K562 (cell line): ENCODE measurements at regions not wholly inside any gene's neighbourhood (a gene's known extent, or its start where the extent isn't known, plus 50 kb on each side); places are given as distances from the start of the nearest gene placed in this dataset.
A peak's percentile ranks its signal among the peaks of the same experiment; 100 is the strongest.

ENCODE experiments used
- C11orf30 ChIP-seq: fragments of 450-650 bp; IDR thresholded peaks from 2 replicates; pipeline ENCODE4 v1.6.1; 2016; ENCODE audit warnings: low read depth, mild to moderate bottlenecking
- JUND ChIP-seq, 2 experiments: IDR thresholded peaks; 2 replicates in 1 of 2; 3 replicates in 1 of 2; pipeline ENCODE4 v1.6.1; 2011; ENCODE audit warnings: borderline replicate concordance in 2 of 2, low read depth in 2 of 2, low read length in 2 of 2, improper control_type of control experiment in 1 of 2, missing biosample characterization in 1 of 2, missing genetic modification characterization in 1 of 2, missing genetic modification reagents in 1 of 2
- KLF10 ChIP-seq: fragments of 250-450 bp; sonication (Bioruptor Pico); IDR thresholded peaks from 2 replicates; pipeline ENCODE4 v1.6.1; 2021; ENCODE audit warnings: matching md5 sums
- MCM2 ChIP-seq: fragments of 450-650 bp; IDR thresholded peaks from 2 replicates; pipeline ENCODE4 v1.6.1; 2017; ENCODE audit warnings: low read depth, mild to moderate bottlenecking
- MCM7 ChIP-seq, 2 experiments: fragments of 450-650 bp; IDR thresholded peaks; 2 replicates each; pipeline ENCODE4 v1.6.1; 2016 to 2018
- MEF2D ChIP-seq: conservative IDR thresholded peaks from 2 replicates; pipeline ENCODE4 v1.6.1; 2016; ENCODE audit warnings: low read depth, missing genetic modification characterization, missing compliant biosample characterization
- PBX2 ChIP-seq, 2 experiments: IDR thresholded peaks in 1 of 2; conservative IDR thresholded peaks in 1 of 2; 2 replicates each; pipeline ENCODE4 v1.6.1; 2016; ENCODE audit warnings: low read depth in 2 of 2, mild to moderate bottlenecking in 1 of 2, missing compliant biosample characterization in 1 of 2, missing genetic modification characterization in 1 of 2, moderate library complexity in 1 of 2
- SP2 ChIP-seq: IDR thresholded peaks from 2 replicates; pipeline ENCODE4 v1.6.1; 2011; ENCODE audit warnings: mild to moderate bottlenecking, low read depth, low read length, moderate library complexity; ENCODE audit not compliant: poor library complexity, severe bottlenecking; ENCODE audit errors: extremely low read depth
- XRCC5 ChIP-seq: fragments of 200-400 bp; formaldehyde crosslinking; IDR thresholded peaks from 2 replicates; pipeline ENCODE4 v1.6.1; 2017; ENCODE audit warnings: low read depth, mild to moderate bottlenecking, low read length
- ZBTB40 ChIP-seq, 2 experiments: fragments of 450-650 bp in 1 of 2; sonication (generic) in 1 of 2; formaldehyde crosslinking in 1 of 2; IDR thresholded peaks; 2 replicates each; pipeline versions ENCODE4 v1.7.1 to v1.9.0; 2016 to 2022; ENCODE audit warnings: inconsistent platforms in 1 of 2, mild to moderate bottlenecking in 1 of 2, missing genetic modification reagents in 1 of 2
- ZNF707 ChIP-seq: fragments of 250-450 bp; sonication (Bioruptor Pico); conservative IDR thresholded peaks from 2 replicates; pipeline ENCODE4 v1.8.0; 2022; ENCODE audit warnings: inconsistent platforms, mild to moderate bottlenecking, moderate library complexity
- ZNF766 ChIP-seq: fragments of 200-800 bp; sonication (Bioruptor generic); conservative IDR thresholded peaks from 2 replicates; pipeline ENCODE4 v1.6.1; 2016; ENCODE audit warnings: missing genetic modification characterization, missing compliant biosample characterization

- no peak for TF ChIP-seq MEF2D (tag)
- TF ChIP-seq SP2, result no peak
- TF ChIP-seq JUND (IDR thresholded peaks at IDR 0.05; ENCODE audit: borderline replicate concordance, low read depth, low read length), result peak; percentile 89
- TF ChIP-seq JUND (tag; IDR thresholded peaks at IDR 0.05; ENCODE audit: borderline replicate concordance, low read depth, low read length), result no peak; the same call in 2 of the 3 replicates
- no peak for TF ChIP-seq MCM2
- TF ChIP-seq PBX2 (CRISPR knock-in tag; IDR thresholded peaks at IDR 0.05; ENCODE audit: low read depth), result no peak
- no peak for TF ChIP-seq PBX2 (tag; conservative IDR thresholded peaks at IDR 0.05; ENCODE audit: low read depth)
- TF ChIP-seq C11orf30, result no peak
- TF ChIP-seq MCM7 (IDR thresholded peaks at IDR 0.05), result no peak
- no peak for TF ChIP-seq ZNF707 (CRISPR knock-in tag)
- TF ChIP-seq ZNF766 (CRISPR knock-in tag), result no peak
- 0 out of 2 replicates have a peak, but pooled peaks have one; percentile 55 for TF ChIP-seq XRCC5
- TF ChIP-seq KLF10 (CRISPR knock-in tag), result no peak
- no peak for TF ChIP-seq ZBTB40 (IDR thresholded peaks at IDR 0.05)
- no peak for TF ChIP-seq ZBTB40 (CRISPR knock-in tag; IDR thresholded peaks at IDR 0.05)
Observed at GRCh38 chr3:128549283-128550112, 56.5 kb upstream of the GATA2 start (continued).
